ENCODE measurements at regions not wholly inside any gene's neighbourhood (a gene's known extent, or its start where the extent isn't known, plus 50 kb on each side); places are given as distances from the start of the nearest gene placed in this dataset.

GRCh38 chr2:136049991-136050920 lies 64.8 kb upstream of the DARS1 start (continued):
- no peak for TF ChIP-seq ZNF462 (CRISPR knock-in tag; IDR thresholded peaks at IDR 0.05)
- TF ChIP-seq EZH2phosphoT487 (IDR thresholded peaks at IDR 0.05; ENCODE audit: unreplicated experiment), result no peak
- no peak for TF ChIP-seq NANOG (IDR thresholded peaks at IDR 0.05; ENCODE audit: borderline replicate concordance)
- TF ChIP-seq EZH2 (IDR thresholded peaks at IDR 0.05; ENCODE audit: low read depth, unreplicated experiment), result no peak
- TF ChIP-seq STAT1 (IDR thresholded peaks at IDR 0.05; ENCODE audit: unreplicated experiment), result no peak
- no peak for TF ChIP-seq POLR2AphosphoS5 (IDR thresholded peaks at IDR 0.05; ENCODE audit: low read depth)
- no peak for TF ChIP-seq ZNF114 (CRISPR knock-in tag; IDR thresholded peaks at IDR 0.05)
- no peak for TF ChIP-seq ZNF331 (CRISPR knock-in tag; IDR thresholded peaks at IDR 0.05; ENCODE audit: low read depth)

- H3F3A ChIP-seq (replicated peaks; ENCODE audit: low read depth), result no peaks in the 10 kb centered on the region
- H3K36me3 ChIP-seq (ENCODE audit: insufficient read depth), result no peaks in the 10 kb centered on the region
- no peaks in the 10 kb centered on the region for H3K4me1 ChIP-seq (ENCODE audit: insufficient read depth)
- no peaks in the 10 kb centered on the region for H3K9me2 ChIP-seq (ENCODE audit: insufficient read depth)
- no peak overlapping the region for H3K4me2 ChIP-seq
- Mint-ChIP-seq H3K4me1 (no peaks in the 10 kb centered on the region), H3K4me3 (no peak overlapping the region), H3K9me3 (no peaks in the 10 kb centered on the region), H3K27ac (no peak overlapping the region), H3K27me3 (ENCODE audit: insufficient read depth, low read depth, poor library complexity) (no peaks in the 10 kb centered on the region), H3K36me3 (ENCODE audit: low read depth) (no peaks in the 10 kb centered on the region)
- no peak overlapping the region for H3K27ac ChIP-seq (ENCODE audit: low read depth)
- H3K4me3 ChIP-seq, result no peak overlapping the region
- H4K20me1 ChIP-seq (replicated peaks; ENCODE audit: insufficient read depth), result no peaks in the 10 kb centered on the region
- no peaks in the 10 kb centered on the region for H3K79me2 ChIP-seq (replicated peaks; ENCODE audit: insufficient read depth)
- no peak overlapping the region for H2AFZ ChIP-seq
- ATAC-seq (no peak), DNase-seq (ENCODE audit: low spot score) (no peak)
- H3K27me3 ChIP-seq (ENCODE audit: insufficient read depth), result no peaks in the 10 kb centered on the region
- TF ChIP-seq ZNF462 (CRISPR knock-in tag; IDR thresholded peaks at IDR 0.05), result no peak
- no peak for TF ChIP-seq ZNF331 (CRISPR knock-in tag; IDR thresholded peaks at IDR 0.05; ENCODE audit: low read depth)
Measured at GRCh38 chr2:136049011-136049742, 63.8 kb upstream of the DARS1 start.

All from GM23338 (cell line).